ENCODE measurements at regions not wholly inside any gene's neighbourhood (a gene's known extent, or its start where the extent isn't known, plus 50 kb on each side); places are given as distances from the start of the nearest gene placed in this dataset.

GRCh38 chr16:85344502-85345128 is 232.3 kb upstream of the CIBAR2 start:
- DNase-seq (ENCODE audit: insufficient read length, low spot score) (no peak), FAIRE-seq (no peak)
- TF ChIP-seq POU2F2 (IDR thresholded peaks at IDR 0.05; ENCODE audit: low read depth, low read length), result no peak
- no peak for TF ChIP-seq SPI1 (IDR thresholded peaks at IDR 0.05; ENCODE audit: low read depth, low read length)
- no peak for TF ChIP-seq POLR2AphosphoS5 (IDR thresholded peaks at IDR 0.05; ENCODE audit: low read depth, low read length)

DNA sequence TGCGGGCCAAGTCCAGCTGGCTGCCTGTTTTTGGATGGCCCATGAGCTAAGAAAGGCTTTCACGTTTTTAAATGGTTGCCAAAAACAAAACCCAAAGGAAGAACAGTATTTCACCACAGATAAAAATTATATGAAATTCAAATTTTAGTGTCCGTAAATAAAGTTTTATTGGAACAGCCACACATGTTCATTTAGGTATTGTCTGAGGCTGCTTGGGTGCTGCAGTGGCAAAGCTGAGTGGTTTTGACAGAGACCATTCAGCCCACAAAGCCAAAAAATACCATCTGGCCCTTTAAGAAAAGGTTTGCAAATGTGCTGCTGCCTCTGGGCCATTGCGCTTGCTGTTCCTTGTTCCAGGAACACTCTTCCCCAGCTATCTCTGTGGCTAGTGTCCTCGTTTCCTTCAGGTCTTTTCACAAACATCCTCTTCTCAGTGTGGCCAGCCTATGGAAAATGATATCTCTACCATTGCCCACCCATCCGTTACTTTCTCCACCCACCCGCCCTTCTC is 232.9 kb upstream of the CIBAR2 start:
- no peak for FAIRE-seq
- TF ChIP-seq POLR2AphosphoS5 (IDR thresholded peaks at IDR 0.05; ENCODE audit: low read depth, low read length), result no peak
- DNase-seq (ENCODE audit: insufficient read length, low spot score), result no peak

DNA sequence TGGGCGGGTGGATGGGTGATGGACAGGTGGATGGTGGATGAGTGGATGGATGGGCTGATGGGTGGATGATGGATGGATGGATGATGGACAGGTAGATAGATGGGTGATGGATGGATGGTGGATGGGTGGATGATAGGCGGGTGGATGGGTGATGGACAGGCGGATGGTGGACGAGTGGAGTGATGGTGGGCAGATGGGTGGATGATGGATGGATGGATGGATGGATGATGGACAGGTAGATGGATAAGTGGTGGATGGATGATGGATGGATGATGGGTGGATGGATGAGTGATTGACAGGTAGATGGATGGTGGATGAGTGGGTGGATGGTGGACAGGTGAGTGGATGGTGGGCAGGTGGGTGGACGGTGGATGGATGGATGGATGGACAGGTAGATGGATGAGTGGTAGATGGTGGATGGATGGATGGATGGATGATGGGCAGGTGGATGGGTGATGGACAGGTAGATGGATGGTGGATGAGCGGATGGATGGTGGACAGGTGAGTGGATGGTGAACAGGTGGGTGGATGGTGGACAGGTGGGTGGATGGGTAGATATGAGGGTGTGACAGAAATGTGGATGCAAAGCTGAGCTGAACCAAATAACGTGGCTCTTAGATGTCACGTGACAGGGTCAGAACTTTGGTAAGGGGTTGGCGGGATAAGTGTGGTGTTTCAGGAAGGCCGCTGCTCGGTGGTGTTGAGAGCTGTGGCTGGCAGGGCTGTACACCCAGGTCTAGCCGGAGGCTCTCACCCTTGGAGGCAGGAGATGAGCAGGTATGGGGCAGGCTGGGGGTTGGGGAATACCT is 234.3 kb upstream of the CIBAR2 start:
- TF ChIP-seq SPI1 (IDR thresholded peaks at IDR 0.05; ENCODE audit: low read depth, low read length), result no peak
- TF ChIP-seq POU2F2 (IDR thresholded peaks at IDR 0.05; ENCODE audit: low read depth, low read length), result no peak
- TF ChIP-seq TAF1 (IDR thresholded peaks at IDR 0.05; ENCODE audit: low read depth, low read length), result no peak
- TF ChIP-seq POLR2A (IDR thresholded peaks at IDR 0.05; ENCODE audit: low read depth, low read length), result no peak
- no peak for TF ChIP-seq POLR2AphosphoS5 (IDR thresholded peaks at IDR 0.05; ENCODE audit: low read depth, low read length)
- no peak for TF ChIP-seq PAX5 (IDR thresholded peaks at IDR 0.05; ENCODE audit: insufficient read depth, low read length, severe bottlenecking)
- no peak for DNase-seq (ENCODE audit: insufficient read length, low spot score)
- FAIRE-seq, result no peak

- FAIRE-seq, result no peak
- TF ChIP-seq POU2F2 (IDR thresholded peaks at IDR 0.05; ENCODE audit: low read depth, low read length) (no peak), SPI1 (IDR thresholded peaks at IDR 0.05; ENCODE audit: low read depth, low read length) (no peak), TAF1 (IDR thresholded peaks at IDR 0.05; ENCODE audit: low read depth, low read length) (no peak), POLR2A (IDR thresholded peaks at IDR 0.05; ENCODE audit: low read depth, low read length) (no peak), POLR2AphosphoS5 (IDR thresholded peaks at IDR 0.05; ENCODE audit: low read depth, low read length) (no peak), PAX5 (IDR thresholded peaks at IDR 0.05; ENCODE audit: insufficient read depth, low read length, severe bottlenecking) (no peak)
- DNase-seq (ENCODE audit: insufficient read length, low spot score), result no peak
Observed at GRCh38 chr16:85347213-85347591, 234.9 kb upstream of the CIBAR2 start.

DNA sequence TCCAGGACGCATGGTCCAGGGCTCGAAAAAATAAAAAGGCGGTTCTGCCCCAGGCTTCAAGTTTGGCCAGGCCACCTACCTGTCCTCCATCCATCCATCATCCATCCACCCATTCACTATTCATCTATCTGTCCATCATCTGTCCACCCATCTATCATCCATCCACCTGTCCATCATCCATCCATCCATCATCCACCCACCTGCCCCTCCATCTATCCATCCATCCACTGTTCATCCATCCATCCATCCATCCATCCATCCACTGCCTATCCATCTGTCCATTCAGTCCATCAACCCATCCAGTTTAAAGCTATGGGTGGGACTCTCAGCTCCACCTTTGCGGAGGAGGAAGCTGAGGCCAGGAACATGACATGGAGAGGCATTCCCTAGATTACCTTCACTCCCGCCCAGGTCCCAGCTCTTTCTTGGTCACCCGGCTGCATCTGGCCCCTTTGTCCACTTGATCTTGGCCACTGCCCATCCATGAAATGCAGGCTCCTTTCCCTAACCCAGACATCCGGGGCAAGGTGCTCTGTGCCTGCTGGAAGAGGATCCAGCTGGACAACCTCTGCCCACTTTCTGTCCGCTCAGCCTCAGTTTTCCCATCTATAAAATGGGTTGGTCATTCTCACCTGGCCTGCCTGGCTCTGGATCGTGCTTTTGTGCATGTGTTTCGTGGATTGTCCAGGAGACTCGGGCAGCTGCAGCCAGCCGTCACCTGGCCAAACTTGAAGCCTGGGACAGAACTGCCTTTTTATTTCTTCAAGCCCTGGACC is 236.0 kb upstream of the CIBAR2 start:
- TF ChIP-seq SPI1 (IDR thresholded peaks at IDR 0.05; ENCODE audit: low read depth, low read length) (no peak), PAX5 (IDR thresholded peaks at IDR 0.05; ENCODE audit: insufficient read depth, low read length, severe bottlenecking) (no peak), POU2F2 (IDR thresholded peaks at IDR 0.05; ENCODE audit: low read depth, low read length) (no peak), POLR2A (IDR thresholded peaks at IDR 0.05; ENCODE audit: low read depth, low read length) (no peak), TAF1 (IDR thresholded peaks at IDR 0.05; ENCODE audit: low read depth, low read length) (no peak), POLR2AphosphoS5 (IDR thresholded peaks at IDR 0.05; ENCODE audit: low read depth, low read length) (no peak)
- DNase-seq (ENCODE audit: insufficient read length, low spot score), result no peak
- no peak for FAIRE-seq

DNA sequence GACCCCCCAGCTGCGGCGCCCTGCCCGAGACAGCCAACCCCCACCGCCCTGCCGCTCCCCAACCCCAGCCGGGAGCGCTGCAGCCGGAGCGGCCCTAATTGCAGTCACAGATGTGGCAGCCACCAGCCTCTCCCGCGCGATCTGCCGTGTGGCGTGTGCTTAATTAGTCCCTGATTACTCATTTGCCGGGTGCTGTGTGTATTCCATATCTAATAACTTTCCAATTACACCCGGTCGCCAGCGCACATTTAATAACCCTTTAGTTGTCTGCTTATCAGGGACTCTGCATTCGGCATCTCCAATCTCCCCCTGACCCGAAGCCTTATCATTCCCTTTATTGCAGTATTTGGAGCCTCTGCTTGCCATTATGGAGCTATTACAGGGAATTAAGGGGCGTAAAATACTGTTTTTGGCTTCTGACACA is 236.7 kb upstream of the CIBAR2 start:
- no peak for TF ChIP-seq POU2F2 (IDR thresholded peaks at IDR 0.05; ENCODE audit: low read depth, low read length)
- no peak for TF ChIP-seq SPI1 (IDR thresholded peaks at IDR 0.05; ENCODE audit: low read depth, low read length)
- TF ChIP-seq POLR2A (IDR thresholded peaks at IDR 0.05; ENCODE audit: low read depth, low read length), result no peak
- TF ChIP-seq POLR2AphosphoS5 (IDR thresholded peaks at IDR 0.05; ENCODE audit: low read depth, low read length), result no peak
- no peak for TF ChIP-seq PAX5 (IDR thresholded peaks at IDR 0.05; ENCODE audit: insufficient read depth, low read length, severe bottlenecking)
- TF ChIP-seq TAF1 (IDR thresholded peaks at IDR 0.05; ENCODE audit: low read depth, low read length), result no peak
- DNase-seq (ENCODE audit: insufficient read length, low spot score) (no peak), FAIRE-seq (no peak)

DNA sequence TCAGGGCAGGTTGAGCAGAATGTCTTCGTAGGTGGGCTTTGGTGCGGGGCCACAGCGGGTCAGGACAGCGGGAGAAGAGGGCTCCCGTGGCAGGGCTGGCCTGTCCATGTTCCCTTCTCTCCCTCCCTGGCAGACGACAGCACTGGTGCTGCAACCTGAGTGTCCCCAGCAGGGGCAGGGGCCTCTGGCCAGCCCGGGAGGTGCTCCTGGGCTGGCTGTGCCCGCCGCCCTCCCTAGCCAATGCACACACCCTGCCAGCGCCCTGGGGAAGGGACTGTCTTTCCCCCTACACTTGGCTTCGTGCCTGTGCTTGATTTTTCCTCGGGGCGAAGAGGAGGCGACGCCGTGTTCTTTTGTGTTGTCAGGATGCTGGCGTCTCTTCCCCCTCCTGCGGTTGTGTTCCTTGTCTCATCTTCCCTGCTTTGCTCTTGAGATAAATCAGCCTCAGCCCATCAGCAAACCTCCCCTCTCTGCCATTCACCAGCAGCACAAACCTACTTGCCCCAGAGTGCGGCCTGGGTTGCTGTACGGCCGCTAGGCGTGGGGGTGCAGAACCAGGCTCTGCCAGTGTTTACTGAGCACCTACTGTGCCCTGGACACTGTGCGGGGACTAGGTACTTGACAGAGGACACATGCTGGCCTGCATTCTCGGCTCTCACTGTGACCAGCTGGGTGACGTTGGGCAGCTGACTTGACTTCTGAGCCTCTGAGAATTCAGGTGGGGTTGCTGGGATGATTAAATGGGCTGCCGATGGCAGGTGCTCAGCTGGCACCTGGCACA is 237.3 kb upstream of the CIBAR2 start:
- FAIRE-seq (no peak), DNase-seq (ENCODE audit: insufficient read length, low spot score) (no peak)
- TF ChIP-seq PAX5 (IDR thresholded peaks at IDR 0.05; ENCODE audit: insufficient read depth, low read length, severe bottlenecking) (no peak), POU2F2 (IDR thresholded peaks at IDR 0.05; ENCODE audit: low read depth, low read length) (no peak), SPI1 (IDR thresholded peaks at IDR 0.05; ENCODE audit: low read depth, low read length) (no peak), POLR2A (IDR thresholded peaks at IDR 0.05; ENCODE audit: low read depth, low read length) (no peak), TAF1 (IDR thresholded peaks at IDR 0.05; ENCODE audit: low read depth, low read length) (no peak)

DNA sequence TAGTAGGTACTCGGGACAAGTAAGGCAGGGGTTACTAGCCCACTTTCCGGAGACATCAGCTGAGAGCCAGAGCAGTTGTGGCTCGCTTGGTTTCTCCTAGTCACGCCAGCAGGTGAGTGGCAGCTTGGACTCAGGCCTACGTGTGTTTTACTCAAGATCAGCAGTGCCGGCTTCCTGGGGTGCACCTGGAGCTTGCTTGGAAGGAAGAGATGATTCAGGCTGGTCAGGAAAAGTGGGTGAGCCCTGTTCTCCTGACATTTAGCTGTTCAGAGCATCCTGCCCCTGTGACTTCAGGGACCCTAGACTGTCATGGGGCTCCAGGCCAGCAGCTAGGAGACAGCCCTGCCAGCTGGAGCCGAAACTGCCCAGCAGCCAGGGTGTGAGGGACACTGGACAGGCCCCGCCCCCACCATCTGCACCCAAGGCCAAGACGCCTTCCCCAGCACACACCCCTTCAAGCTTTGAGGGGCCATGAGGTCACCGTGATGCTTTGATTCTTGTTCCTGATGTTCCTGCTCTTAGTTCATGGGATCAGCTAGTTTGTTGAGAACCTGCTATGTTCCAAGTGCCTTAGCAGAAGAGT is 238.0 kb upstream of the CIBAR2 start:
- DNase-seq (ENCODE audit: insufficient read length, low spot score), result no peak
- TF ChIP-seq POLR2AphosphoS5 (IDR thresholded peaks at IDR 0.05; ENCODE audit: low read depth, low read length), result no peak
- no peak for TF ChIP-seq TAF1 (IDR thresholded peaks at IDR 0.05; ENCODE audit: low read depth, low read length)
- no peak for TF ChIP-seq POLR2A (IDR thresholded peaks at IDR 0.05; ENCODE audit: low read depth, low read length)
- no peak for TF ChIP-seq POU2F2 (IDR thresholded peaks at IDR 0.05; ENCODE audit: low read depth, low read length)
- TF ChIP-seq PAX5 (IDR thresholded peaks at IDR 0.05; ENCODE audit: insufficient read depth, low read length, severe bottlenecking), result no peak
- no peak for TF ChIP-seq SPI1 (IDR thresholded peaks at IDR 0.05; ENCODE audit: low read depth, low read length)
- FAIRE-seq, result no peak

Data from GM12891 (cell line).